ENCODE measurements at regions not wholly inside any gene's neighbourhood (a gene's known extent, or its start where the extent isn't known, plus 50 kb on each side); places are given as distances from the start of the nearest gene placed in this dataset.

DNA sequence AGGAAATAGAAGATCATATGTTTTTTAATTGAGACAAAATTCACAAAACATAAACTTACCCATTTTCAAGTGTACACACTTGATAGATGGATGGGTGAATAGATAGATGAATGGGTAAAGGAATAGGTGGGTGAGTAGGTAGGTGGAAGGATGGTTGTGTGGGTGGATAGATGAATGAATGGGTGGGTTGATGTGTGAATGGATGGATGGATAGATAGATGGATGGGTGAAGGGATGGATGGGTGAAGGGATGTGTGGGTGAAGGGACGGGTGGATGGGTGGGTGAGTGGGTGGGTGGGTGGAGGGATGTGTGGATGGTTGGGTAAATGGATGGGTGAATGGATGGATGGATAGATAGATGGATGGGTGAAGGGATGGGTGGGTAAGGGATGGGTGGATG, 86.1 kb upstream of the KCND3 start:
- Histone ChIP-seq H2AFZ (ENCODE audit: low read length) (no peak overlapping the region), H4K5ac (ENCODE audit: insufficient read length, low read depth, low read length) (no peak overlapping the region), H2BK5ac (ENCODE audit: insufficient read length, low read length) (no peak overlapping the region), H2BK15ac (ENCODE audit: low read depth, low read length) (no peak overlapping the region), H4K8ac (replicated peaks; ENCODE audit: insufficient read length, low read depth, low read length) (no peak overlapping the region), H3K18ac (ENCODE audit: insufficient read length, low read depth, low read length) (no peak overlapping the region), H3T11ph (ENCODE audit: low read length) (no peak overlapping the region), H2BK20ac (ENCODE audit: low read depth, low read length, poor library complexity, severe bottlenecking) (no peak overlapping the region), H3K4me1 (ENCODE audit: insufficient read depth, low read length) (no peaks in the 10 kb centered on the region), H4K91ac (ENCODE audit: insufficient read length, low read depth, low read length) (no peak overlapping the region), H2BK120ac (ENCODE audit: low read depth, low read length, poor library complexity, severe bottlenecking) (no peak overlapping the region), H3K14ac (ENCODE audit: insufficient read depth, low read length) (no peak overlapping the region), H3K4me2 (ENCODE audit: insufficient read depth, insufficient read length, low read length) (no peak overlapping the region), H3K23ac (ENCODE audit: insufficient read length, low read depth, low read length) (no peak overlapping the region), H3K9me3 (ENCODE audit: control insufficient read depth, low read depth, low read length) (no peaks in the 10 kb centered on the region), H3K79me1 (ENCODE audit: insufficient read depth, low read depth, low read length, poor library complexity, severe bottlenecking) (no peaks in the 10 kb centered on the region), H2AK5ac (ENCODE audit: insufficient read length, low read length) (no peak overlapping the region), H3K23me2 (ENCODE audit: insufficient read length, low read depth, low read length, poor library complexity, severe bottlenecking) (no peaks in the 10 kb centered on the region), H3K4ac (ENCODE audit: low read depth, low read length) (no peak overlapping the region), H3K27me3 (ENCODE audit: insufficient read depth, low read length) (no peaks in the 10 kb centered on the region), H2BK12ac (ENCODE audit: insufficient read length, low read depth, low read length) (no peak overlapping the region), H3K9ac (ENCODE audit: extremely low read depth, insufficient read length, low read length) (no peak overlapping the region), H3K79me2 (ENCODE audit: insufficient read depth, low read length) (no peaks in the 10 kb centered on the region), H4K20me1 (ENCODE audit: control insufficient read depth, insufficient read depth, insufficient read length) (no peaks in the 10 kb centered on the region), H3K56ac (ENCODE audit: insufficient read length, low read depth, low read length) (no peak overlapping the region), H3K27ac (ENCODE audit: insufficient read length, low read depth, low read length) (no peak overlapping the region)
- 100% methylated on average over 1 of the region's 1 CpG for WGBS (ENCODE audit: extremely low coverage, insufficient read length, low lambda C conversion rate)
- TF ChIP-seq, protein P1, sequence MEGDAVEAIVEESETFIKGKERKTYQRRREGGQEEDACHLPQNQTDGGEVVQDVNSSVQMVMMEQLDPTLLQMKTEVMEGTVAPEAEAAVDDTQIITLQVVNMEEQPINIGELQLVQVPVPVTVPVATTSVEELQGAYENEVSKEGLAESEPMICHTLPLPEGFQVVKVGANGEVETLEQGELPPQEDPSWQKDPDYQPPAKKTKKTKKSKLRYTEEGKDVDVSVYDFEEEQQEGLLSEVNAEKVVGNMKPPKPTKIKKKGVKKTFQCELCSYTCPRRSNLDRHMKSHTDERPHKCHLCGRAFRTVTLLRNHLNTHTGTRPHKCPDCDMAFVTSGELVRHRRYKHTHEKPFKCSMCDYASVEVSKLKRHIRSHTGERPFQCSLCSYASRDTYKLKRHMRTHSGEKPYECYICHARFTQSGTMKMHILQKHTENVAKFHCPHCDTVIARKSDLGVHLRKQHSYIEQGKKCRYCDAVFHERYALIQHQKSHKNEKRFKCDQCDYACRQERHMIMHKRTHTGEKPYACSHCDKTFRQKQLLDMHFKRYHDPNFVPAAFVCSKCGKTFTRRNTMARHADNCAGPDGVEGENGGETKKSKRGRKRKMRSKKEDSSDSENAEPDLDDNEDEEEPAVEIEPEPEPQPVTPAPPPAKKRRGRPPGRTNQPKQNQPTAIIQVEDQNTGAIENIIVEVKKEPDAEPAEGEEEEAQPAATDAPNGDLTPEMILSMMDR (conservative IDR thresholded peaks at IDR 0.05) = no peak
- H3K36me3 Mint-ChIP-seq (ENCODE audit: insufficient read depth in 1 of 3, low read depth in 3 of 3) = peaks cover 3 to 14% (median 7%) of the 10 kb centered on the region in 3 experiments; a peak in 5 of 7 replicates
- no peak overlapping the region for H3K27ac Mint-ChIP-seq
- peaks cover 2% of the 10 kb centered on the region for H3K27me3 Mint-ChIP-seq (ENCODE audit: low read depth)
- H3K9me3 Mint-ChIP-seq = peaks cover 27 to 36% of the 10 kb centered on the region in 2 experiments
- no peak overlapping the region for H3K4me3 Mint-ChIP-seq
- H3K4me1 Mint-ChIP-seq = no peaks in the 10 kb centered on the region
- no peak for DNase-seq

All from H9 (cell line).